ENCODE measurements at regions not wholly inside any gene's neighbourhood (a gene's known extent, or its start where the extent isn't known, plus 50 kb on each side); places are given as distances from the start of the nearest gene placed in this dataset.
"Not testable (repeated sequence)": the region's sequence is repeated elsewhere in the genome, so short reads cannot be mapped to it uniquely, and the experiment has no call there.

DNA sequence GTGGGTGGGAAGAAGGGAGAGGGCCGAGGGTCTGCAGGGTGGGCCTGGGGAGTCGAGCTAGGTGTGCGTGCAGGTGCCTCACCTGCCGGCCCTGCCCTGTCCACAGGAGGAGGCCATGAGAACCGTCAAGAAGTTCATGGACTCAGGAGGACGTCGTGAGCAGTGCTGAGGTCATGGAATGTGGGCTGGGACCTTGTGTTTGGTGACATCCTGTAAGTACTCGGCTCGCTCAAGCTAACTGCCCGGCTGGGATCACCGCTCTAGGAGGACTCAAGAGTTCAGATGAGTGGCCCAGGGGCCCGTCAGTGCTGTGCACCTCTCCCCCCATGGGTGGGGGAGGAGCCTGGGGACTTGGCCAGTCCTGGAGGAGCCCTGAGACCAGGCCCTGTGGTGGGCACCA is 4444.0 kb upstream of the TPTE start:
- H3K79me2 ChIP-seq (ENCODE audit: control insufficient read depth in 1 of 2, insufficient read depth in 2 of 2, low read length in 2 of 2); H2BK20ac ChIP-seq (ENCODE audit: low read length); H3K4me2 ChIP-seq (ENCODE audit: insufficient read depth in 1 of 2, low read depth in 2 of 2, low read length in 2 of 2); H2AFZ ChIP-seq (ENCODE audit: low read length); DNase-seq (ENCODE audit: low read depth in 1 of 2, low spot score in 2 of 2); H3K4ac ChIP-seq (replicated peaks; ENCODE audit: insufficient read length, low read depth, low read length); H3K79me1 ChIP-seq (ENCODE audit: low read depth, low read length); POLR2A ChIA-PET (ENCODE audit: partially characterized antibody); H2BK15ac ChIP-seq (ENCODE audit: low read length); H3K9me3 ChIP-seq (ENCODE audit: insufficient read depth in 2 of 2, low read depth in 1 of 2, low read length in 1 of 2); H3K27ac ChIP-seq (ENCODE audit: low read depth, low read length); H3K27me3 ChIP-seq (replicated peaks in 1 of 4; ENCODE audit: control insufficient read depth in 3 of 4, extremely low read depth in 1 of 4, insufficient read depth in 3 of 4, low read length in 3 of 4); H2BK12ac ChIP-seq (ENCODE audit: low read depth, low read length); H4K5ac ChIP-seq (ENCODE audit: insufficient read length, low read depth, low read length); H3K14ac ChIP-seq (ENCODE audit: insufficient read length); H3K23ac ChIP-seq (ENCODE audit: insufficient read length); H3K18ac ChIP-seq (ENCODE audit: extremely low read depth, low read length); H3K9ac ChIP-seq (replicated peaks in 1 of 4; ENCODE audit: extremely low read depth in 1 of 4, low read depth in 3 of 4, low read length in 3 of 4); H3K56ac ChIP-seq (replicated peaks; ENCODE audit: insufficient read length, low read depth, low read length); H2BK120ac ChIP-seq (replicated peaks; ENCODE audit: low read depth, low read length); H3K4me1 ChIP-seq (replicated peaks in 1 of 4; ENCODE audit: control insufficient read depth in 3 of 4, insufficient read depth in 4 of 4, low read length in 3 of 4); FAIRE-seq; H4K20me1 ChIP-seq (replicated peaks in 1 of 2; ENCODE audit: control insufficient read depth in 1 of 2, insufficient read depth in 2 of 2, low read length in 2 of 2); H2AK5ac ChIP-seq (ENCODE audit: low read depth, low read length); H3K23me2 ChIP-seq (ENCODE audit: low read depth, low read length); H4K8ac ChIP-seq (ENCODE audit: extremely low read depth, insufficient read depth, low read length); H2BK5ac ChIP-seq (ENCODE audit: low read depth, low read length); H4K91ac ChIP-seq (replicated peaks; ENCODE audit: insufficient read length, low read length); H3K4me3 ChIP-seq (ENCODE audit: extremely low read depth in 1 of 4, insufficient read depth in 2 of 4, low read depth in 3 of 4, low read length in 4 of 4); CTCF ChIA-PET (ENCODE audit: partially characterized antibody); H3K36me3 ChIP-seq (ENCODE audit: control insufficient read depth in 2 of 4, insufficient read depth in 4 of 4, low read length in 3 of 4): not testable (repeated sequence)
- WGBS, 2 experiments (ENCODE audit: extremely low coverage in 1 of 2, insufficient coverage in 1 of 2, insufficient read length in 1 of 2, insufficient replicate concordance in 2 of 2, low coverage in 1 of 2, low lambda C conversion rate in 2 of 2, missing lambda C conversion rate in 1 of 2) = no CpG with 5 or more reads among the region's 12 CpGs

- not testable (repeated sequence) for H3K79me2 ChIP-seq (ENCODE audit: control insufficient read depth in 1 of 2, insufficient read depth in 2 of 2, low read length in 2 of 2)
These were observed 4442.5 kb upstream of the TPTE start for GRCh38 chr21:6078902-6079301.

More at GRCh38 chr21:6078902-6079301, 4442.5 kb upstream of the TPTE start:
- H4K20me1 ChIP-seq (replicated peaks in 1 of 2; ENCODE audit: control insufficient read depth in 1 of 2, insufficient read depth in 2 of 2, low read length in 2 of 2); H3K56ac ChIP-seq (replicated peaks; ENCODE audit: insufficient read length, low read depth, low read length); H3K27me3 ChIP-seq (replicated peaks in 1 of 4; ENCODE audit: control insufficient read depth in 3 of 4, extremely low read depth in 1 of 4, insufficient read depth in 3 of 4, low read length in 3 of 4); H3K14ac ChIP-seq (ENCODE audit: insufficient read length); H3K18ac ChIP-seq (ENCODE audit: extremely low read depth, low read length); H2AFZ ChIP-seq (ENCODE audit: low read length); H3K27ac ChIP-seq (ENCODE audit: low read depth, low read length); H3K9ac ChIP-seq (replicated peaks in 1 of 4; ENCODE audit: extremely low read depth in 1 of 4, low read depth in 3 of 4, low read length in 3 of 4); H3K4me1 ChIP-seq (replicated peaks in 1 of 4; ENCODE audit: control insufficient read depth in 3 of 4, insufficient read depth in 4 of 4, low read length in 3 of 4); FAIRE-seq; H4K8ac ChIP-seq (ENCODE audit: extremely low read depth, insufficient read depth, low read length); H3K36me3 ChIP-seq (ENCODE audit: control insufficient read depth in 2 of 4, insufficient read depth in 4 of 4, low read length in 3 of 4); POLR2A ChIA-PET (ENCODE audit: partially characterized antibody); H3K4me3 ChIP-seq (ENCODE audit: extremely low read depth in 1 of 4, insufficient read depth in 2 of 4, low read depth in 3 of 4, low read length in 4 of 4); H3K23ac ChIP-seq (ENCODE audit: insufficient read length); H2BK120ac ChIP-seq (replicated peaks; ENCODE audit: low read depth, low read length); DNase-seq (ENCODE audit: low read depth in 1 of 2, low spot score in 2 of 2); H2BK12ac ChIP-seq (ENCODE audit: low read depth, low read length); H3K9me3 ChIP-seq (ENCODE audit: insufficient read depth in 2 of 2, low read depth in 1 of 2, low read length in 1 of 2); H3K4ac ChIP-seq (replicated peaks; ENCODE audit: insufficient read length, low read depth, low read length); CTCF ChIA-PET (ENCODE audit: partially characterized antibody); H2BK20ac ChIP-seq (ENCODE audit: low read length); H3K79me1 ChIP-seq (ENCODE audit: low read depth, low read length); H3K23me2 ChIP-seq (ENCODE audit: low read depth, low read length); H2BK5ac ChIP-seq (ENCODE audit: low read depth, low read length); H3K4me2 ChIP-seq (ENCODE audit: insufficient read depth in 1 of 2, low read depth in 2 of 2, low read length in 2 of 2); H2AK5ac ChIP-seq (ENCODE audit: low read depth, low read length); H4K5ac ChIP-seq (ENCODE audit: insufficient read length, low read depth, low read length); H2BK15ac ChIP-seq (ENCODE audit: low read length); H4K91ac ChIP-seq (replicated peaks; ENCODE audit: insufficient read length, low read length): not testable (repeated sequence)
- WGBS, 2 experiments (ENCODE audit: extremely low coverage in 1 of 2, insufficient coverage in 1 of 2, insufficient read length in 1 of 2, insufficient replicate concordance in 2 of 2, low coverage in 1 of 2, low lambda C conversion rate in 2 of 2, missing lambda C conversion rate in 1 of 2) = no CpG with 5 or more reads among the region's 12 CpGs

Measured in H1 (cell line).